Lung (tissue), 11 donors: ENCODE measurements at regions not wholly inside any gene's neighbourhood (a gene's known extent, or its start where the extent isn't known, plus 50 kb on each side); places are given as distances from the start of the nearest gene placed in this dataset.

ENCODE experiments used
- ATAC-seq: fragments of 200-7000 bp; cut with Tn5 transposase; one replicate; pipeline ENCODE4 v1.9.1; 2020; ENCODE audit warnings: moderate number of reproducible peaks; ENCODE audit not compliant: insufficient read depth, low FRiP score
- DNase-seq, 3 donors: peaks; one replicate each; pipeline ENCODE4 v3.0.0-alpha.2; 2013 to 2017
- H3K27ac ChIP-seq, 2 donors: one replicate each; pipeline ENCODE4 v1.5.1; 2013; ENCODE audit warnings: mild to moderate bottlenecking in 2 of 2, moderate library complexity in 2 of 2, control low read depth in 1 of 2, inconsistent platforms in 1 of 2, low read depth in 1 of 2, low read length in 1 of 2
- H3K27me3 ChIP-seq, 3 donors: one replicate each; pipeline ENCODE4 v1.5.1; 2013; ENCODE audit warnings: low read length in 2 of 3; ENCODE audit not compliant: control insufficient read depth in 3 of 3, insufficient read depth in 3 of 3
- H3K36me3 ChIP-seq, 4 donors: one replicate each; pipeline ENCODE4 v1.5.1; 2013; ENCODE audit warnings: low read length in 4 of 4, mild to moderate bottlenecking in 1 of 4, moderate library complexity in 1 of 4; ENCODE audit not compliant: control insufficient read depth in 4 of 4, insufficient read depth in 4 of 4
- H3K4me1 ChIP-seq, 5 donors: one replicate each; pipeline ENCODE4 v1.5.1; 2013; ENCODE audit warnings: low read length in 5 of 5, mild to moderate bottlenecking in 2 of 5, moderate library complexity in 1 of 5; ENCODE audit not compliant: control insufficient read depth in 5 of 5, insufficient read depth in 5 of 5
- H3K4me3 ChIP-seq: one replicate; pipeline ENCODE4 v1.5.1; 2013; ENCODE audit warnings: mild to moderate bottlenecking, control low read depth, moderate library complexity
- H3K9ac ChIP-seq, 2 donors: one replicate each; pipeline ENCODE4 v1.5.1; 2013; ENCODE audit warnings: low read length in 2 of 2, control low read depth in 1 of 2; ENCODE audit not compliant: insufficient read depth in 1 of 2
- H3K9me3 ChIP-seq, 4 donors: one replicate each; pipeline ENCODE4 v1.5.1; 2013; ENCODE audit warnings: low read length in 3 of 4, mild to moderate bottlenecking in 1 of 4, moderate library complexity in 1 of 4; ENCODE audit not compliant: control insufficient read depth in 4 of 4, insufficient read depth in 3 of 4
- CTCF ChIP-seq: IDR thresholded peaks from 2 replicates; pipeline ENCODE4 v1.5.1; 2012; ENCODE audit warnings: mild to moderate bottlenecking; ENCODE audit errors: control extremely low read depth, extremely low read depth
- WGBS, 2 donors: extraction: QIAGEN DNeasy Blood & Tissue Kit; methylation state at CpG; one replicate each; pipeline ENCODE4 v1.1.7; 2013; 5-methylcytosine and 5-hydroxymethylcytosine counted together
- donor health status: control.
- donor health status: control.
- donor health status: Bipolar disorder and iron deficiency.
- donor health status: healthy.
- donor health status: DM: yes; HTN: yes; CAD: no.

- Histone ChIP-seq H3K36me3 (no peaks in the 10 kb centered on the region), H3K9me3 (peaks cover 0 to 2% (median 0%) of the 10 kb centered on the region in 4 donors), H3K27me3 (peaks cover 0 to 3% (median 2%) of the 10 kb centered on the region in 3 donors), H3K4me3 (no peak overlapping the region), H3K9ac (no peak overlapping the region), H3K27ac (no peak overlapping the region), H3K4me1 (peaks cover 0 to 3% (median 0%) of the 10 kb centered on the region in 5 donors)
- no peak for TF ChIP-seq CTCF
- ATAC-seq: no peak
- 77 to 81% methylated on average over 6 of the region's 6 CpGs for WGBS, 2 donors
- no peak for DNase-seq
These were observed 114.1 kb downstream of the OR13A1 start for GRCh38 chr10:45201271-45201670.

- WGBS, 2 donors: 75 to 83% methylated on average over 4 of the region's 4 CpGs
- H3K36me3 ChIP-seq: no peaks in the 10 kb centered on the region
- no peak for ATAC-seq
These were observed 113.2 kb downstream of the OR13A1 start for GRCh38 chr10:45202242-45202641.

DNA sequence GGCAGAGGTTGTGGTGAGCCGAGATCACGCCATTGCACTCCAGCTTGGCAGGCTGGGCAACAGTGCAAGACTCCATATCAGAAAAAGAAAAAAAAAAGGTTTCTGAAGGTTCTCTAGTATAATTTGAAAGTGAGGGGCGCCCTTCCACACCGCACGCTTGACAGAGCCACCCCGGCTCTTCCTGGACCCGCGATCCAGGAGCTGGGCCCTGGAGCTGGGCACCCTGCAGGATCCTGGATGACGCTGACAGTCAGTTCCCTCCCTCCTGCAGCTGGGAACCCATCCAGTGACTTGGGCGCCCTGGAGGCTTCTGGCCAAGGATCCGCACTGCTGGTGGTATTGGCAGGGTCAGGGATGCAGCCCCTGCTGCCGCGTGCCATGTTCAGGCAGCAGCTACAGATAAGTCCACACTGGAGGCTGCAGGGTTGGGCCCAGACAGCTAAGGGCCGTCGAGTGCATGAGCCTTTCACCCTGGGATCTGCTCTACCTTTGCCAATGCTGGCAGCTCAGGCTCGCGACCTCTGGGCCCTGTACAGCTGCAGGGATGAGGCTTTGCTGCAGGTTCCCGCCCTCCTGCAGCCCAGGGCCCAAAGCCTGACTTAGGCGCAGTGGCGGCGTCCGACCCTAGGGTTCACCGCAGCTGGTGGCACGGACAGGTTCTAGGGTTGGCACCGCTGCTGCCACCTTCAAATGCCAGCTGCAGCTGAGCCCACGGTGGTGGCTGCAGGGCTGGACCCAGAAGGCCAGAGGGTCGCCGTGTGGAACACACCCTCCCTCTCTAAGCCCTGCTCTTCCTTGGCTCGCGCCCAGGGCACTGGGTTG is 110.2 kb downstream of the OR13A1 start:
- peaks cover 0 to 3% (median 0%) of the 10 kb centered on the region in 3 donors for H3K27me3 ChIP-seq
- peaks cover 0 to 2% (median 0%) of the 10 kb centered on the region in 4 donors for H3K9me3 ChIP-seq
- H3K36me3 ChIP-seq: no peaks in the 10 kb centered on the region
- H3K9ac ChIP-seq: no peak overlapping the region
- H3K27ac ChIP-seq: no peak overlapping the region
- no peaks in the 10 kb centered on the region for H3K4me1 ChIP-seq
- WGBS, 2 donors: 92 to 94% methylated on average over 30 of the region's 30 CpGs
- ATAC-seq (no peak), DNase-seq (no peak)
- H3K4me3 ChIP-seq: no peak overlapping the region
- TF ChIP-seq CTCF: no peak

More at GRCh38 chr10:45202242-45202641, 113.2 kb downstream of the OR13A1 start:
- Histone ChIP-seq H3K9ac (no peak overlapping the region), H3K4me1 (peaks cover 0 to 3% (median 0%) of the 10 kb centered on the region in 5 donors), H3K27ac (no peak overlapping the region), H3K9me3 (peaks cover 0 to 2% (median 0%) of the 10 kb centered on the region in 4 donors), H3K4me3 (no peak overlapping the region), H3K27me3 (peaks cover 0 to 3% (median 2%) of the 10 kb centered on the region in 3 donors)
- DNase-seq: no peak
- no peak for TF ChIP-seq CTCF
